ENCODE measurements at regions not wholly inside any gene's neighbourhood (a gene's known extent, or its start where the extent isn't known, plus 50 kb on each side); places are given as distances from the start of the nearest gene placed in this dataset.

DNA sequence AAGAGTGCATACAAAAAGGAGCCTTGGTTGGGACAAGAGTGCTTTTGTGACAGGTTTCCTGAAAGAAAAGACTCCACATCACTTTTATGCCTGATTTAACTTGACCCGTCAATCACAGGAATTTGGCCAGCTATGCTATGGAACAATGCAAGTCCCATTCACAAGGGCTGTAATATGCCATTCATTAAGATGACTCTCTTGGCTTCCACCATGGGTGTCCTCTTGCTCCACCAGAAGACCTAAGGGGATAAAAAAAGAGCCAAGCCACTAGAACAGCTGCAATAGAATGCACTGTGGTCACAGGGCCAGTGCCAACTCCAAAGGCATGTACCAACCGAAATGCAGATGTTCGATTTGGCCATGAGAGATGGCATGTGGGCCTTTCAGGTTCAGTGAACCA, 480.1 kb upstream of the MPDZ start:
- DNase-seq (ENCODE audit: low read depth, low spot score): peak; percentile 20

GRCh38 chr9:13758936-13759335, 479.4 kb upstream of the MPDZ start:
- DNase-seq (ENCODE audit: low read depth, low spot score): no peak

GRCh38 chr9:13756943-13757342, 477.5 kb upstream of the MPDZ start:
- DNase-seq (ENCODE audit: low read depth, low spot score): no peak

- DNase-seq (ENCODE audit: low read depth, low spot score): peak; percentile 36
These were observed 476.1 kb upstream of the MPDZ start for GRCh38 chr9:13755551-13755950.

GRCh38 chr9:13750639-13751038, 471.1 kb upstream of the MPDZ start:
- no peak for DNase-seq (ENCODE audit: low read depth, low spot score)

GRCh38 chr9:13750061-13750460, 470.6 kb upstream of the MPDZ start:
- DNase-seq (ENCODE audit: low read depth, low spot score): peak; percentile 96

GRCh38 chr9:13746876-13747275, 467.4 kb upstream of the MPDZ start:
- DNase-seq (ENCODE audit: low read depth, low spot score): no peak

DNA sequence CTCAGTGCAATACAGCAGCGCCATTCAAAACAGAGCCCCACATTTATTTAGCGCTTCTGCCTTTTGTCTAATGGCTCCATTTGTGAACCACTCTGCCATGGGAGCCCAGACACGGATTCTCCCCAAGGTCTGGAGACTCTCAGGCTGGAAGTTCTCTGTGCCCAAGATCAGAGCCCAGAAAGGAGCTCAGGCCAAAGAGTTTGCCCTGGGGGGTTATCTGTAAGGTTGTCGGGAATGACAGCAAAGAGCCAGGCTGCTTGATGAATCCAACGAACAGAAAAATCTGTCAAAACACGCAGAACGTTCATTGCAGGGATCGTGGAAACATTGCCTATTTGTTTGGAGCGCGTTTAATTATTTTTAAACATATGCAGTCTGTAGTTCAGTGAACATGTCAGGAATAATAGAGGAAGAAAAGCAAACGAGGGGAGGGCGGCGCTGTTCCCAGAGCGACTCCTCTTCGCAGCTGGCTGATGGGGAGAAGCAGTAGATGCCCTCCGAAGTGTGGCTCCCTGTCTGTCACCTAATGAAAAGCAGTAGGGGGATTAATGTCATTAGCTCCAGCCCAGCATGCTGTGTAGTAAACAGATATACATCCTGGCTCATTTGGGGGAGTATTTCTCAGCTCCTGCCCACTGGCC, 464.9 kb upstream of the MPDZ start:
- peak; percentile 18 for DNase-seq (ENCODE audit: low read depth, low spot score)

GRCh38 chr9:13737885-13738284, 458.4 kb upstream of the MPDZ start:
- no peak for DNase-seq (ENCODE audit: low read depth, low spot score)

- DNase-seq (ENCODE audit: low read depth, low spot score): no peak
These were observed 455.7 kb upstream of the MPDZ start for GRCh38 chr9:13735181-13735580.

DNA sequence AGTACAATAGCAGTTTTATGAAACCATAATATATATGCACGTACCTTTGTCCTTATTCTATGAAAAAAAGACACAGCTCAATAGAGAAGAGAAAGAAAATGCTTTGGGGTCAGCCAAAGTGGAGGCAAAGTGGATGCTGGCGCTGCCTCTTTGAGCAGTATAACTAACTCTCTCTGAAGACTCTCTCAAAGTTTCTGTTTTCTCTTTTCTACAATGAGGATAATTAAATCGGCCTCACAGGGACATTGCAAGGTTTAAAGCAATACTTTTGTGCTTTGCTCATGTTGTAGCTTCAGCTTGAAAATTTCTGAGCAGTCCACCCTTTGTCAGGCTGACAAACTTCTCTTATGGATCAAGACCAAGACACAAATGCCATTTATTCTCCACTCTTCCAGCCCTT, 455.1 kb upstream of the MPDZ start:
- DNase-seq (ENCODE audit: low read depth, low spot score): no peak

DNA sequence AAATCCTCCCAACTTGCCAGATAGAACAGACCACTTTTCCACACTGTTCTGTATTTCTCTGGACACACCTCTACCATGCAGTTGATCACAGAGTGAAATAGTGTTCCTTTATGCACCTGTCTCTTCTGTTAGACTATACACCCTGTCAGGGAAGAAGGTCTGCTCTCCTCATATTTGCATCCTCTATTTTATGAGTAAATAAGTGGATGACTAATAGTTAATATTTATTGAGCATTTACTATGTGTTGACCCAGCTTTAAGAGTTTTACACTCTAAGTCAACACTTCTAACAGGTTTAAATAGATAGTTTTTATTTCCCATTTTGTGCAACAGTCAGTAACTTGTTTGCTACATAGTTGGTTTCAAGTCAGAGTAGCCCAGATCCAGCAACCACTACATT, 452.8 kb upstream of the MPDZ start:
- no peak for DNase-seq (ENCODE audit: low read depth, low spot score)

DNA sequence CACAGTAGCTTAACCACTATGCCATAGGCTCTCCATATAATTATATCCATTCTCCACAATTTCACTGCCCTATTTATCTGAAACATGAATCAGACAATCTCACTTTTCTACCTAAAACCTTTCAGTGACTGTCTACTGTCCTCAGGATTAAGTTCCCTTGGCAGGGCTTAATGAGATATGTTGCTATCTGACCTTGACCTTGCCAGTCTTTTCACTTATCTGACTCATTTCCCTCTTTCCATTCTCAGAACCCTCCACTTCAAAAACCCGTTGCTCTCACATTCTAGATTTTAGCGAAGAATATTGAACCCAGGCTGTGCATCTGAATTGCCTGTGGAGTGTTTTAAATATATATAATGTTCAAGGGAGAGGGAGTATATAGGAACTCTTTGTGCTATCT, 452.1 kb upstream of the MPDZ start:
- no peak for DNase-seq (ENCODE audit: low read depth, low spot score)

- no peak for DNase-seq (ENCODE audit: low read depth, low spot score)
These were observed 450.5 kb upstream of the MPDZ start for GRCh38 chr9:13729955-13730354.

DNA sequence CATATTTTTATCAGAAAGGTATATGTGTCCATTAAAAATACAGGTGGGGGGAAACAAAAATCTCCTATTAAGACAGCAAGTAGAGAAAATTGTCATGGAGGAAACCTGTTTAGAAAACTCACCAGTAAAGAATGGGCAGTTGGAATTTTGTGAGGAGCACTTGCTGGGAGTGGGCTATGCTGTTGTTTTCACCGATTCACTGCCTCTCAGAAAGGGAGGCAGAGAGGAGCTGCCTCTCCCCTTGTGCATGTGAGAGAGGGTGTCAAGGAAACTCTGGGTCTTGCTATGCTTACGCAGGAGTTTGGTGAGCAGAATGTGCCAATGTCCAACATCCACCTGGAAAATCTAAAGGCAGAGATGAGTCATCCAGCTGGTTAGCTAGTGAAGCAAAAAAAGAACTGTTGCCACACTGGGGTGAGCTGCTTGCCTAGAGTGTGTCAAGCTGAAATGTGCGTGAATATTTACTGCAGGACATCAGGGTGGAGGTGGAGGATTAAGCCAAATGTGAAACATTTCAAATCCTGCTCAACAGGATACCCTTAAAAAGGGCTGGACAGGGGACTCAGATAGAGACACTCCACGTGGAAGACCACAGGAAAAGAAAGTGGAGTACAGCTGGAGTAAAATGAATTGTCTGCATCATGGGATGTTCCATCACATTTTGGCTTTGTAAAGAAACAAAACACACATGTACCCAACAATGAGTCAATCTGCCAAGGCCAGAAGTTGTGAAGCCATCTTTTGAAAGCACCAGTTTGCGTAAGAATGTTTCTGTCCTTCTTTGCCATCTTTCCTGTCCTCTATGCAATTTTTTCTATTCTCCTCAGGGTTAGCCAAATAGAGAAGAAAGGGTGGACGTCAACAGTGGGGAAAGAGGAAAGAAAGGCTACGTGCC, 449.7 kb upstream of the MPDZ start:
- peak; percentile 54 for DNase-seq (ENCODE audit: low read depth, low spot score)

DNA sequence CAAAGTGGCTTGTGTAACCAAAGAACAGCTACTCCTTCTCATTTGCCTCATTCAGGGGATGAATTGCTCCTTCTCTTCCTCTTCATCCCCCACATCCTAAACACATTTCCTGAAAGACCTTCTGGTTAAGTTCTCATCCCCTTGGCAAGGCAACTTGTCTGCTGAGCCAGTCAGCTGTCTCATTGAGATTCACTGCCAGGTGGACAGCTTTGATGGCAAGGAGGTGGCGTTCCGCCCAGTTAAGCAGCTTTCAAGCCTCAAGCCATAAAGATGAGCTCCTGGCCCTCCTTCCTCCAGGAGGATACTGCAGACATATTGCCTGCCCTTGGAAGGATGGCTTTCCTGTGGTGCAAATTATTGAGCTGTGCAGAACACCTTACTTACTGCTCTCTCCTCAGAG, 448.6 kb upstream of the MPDZ start:
- DNase-seq (ENCODE audit: low read depth, low spot score): no peak

DNA sequence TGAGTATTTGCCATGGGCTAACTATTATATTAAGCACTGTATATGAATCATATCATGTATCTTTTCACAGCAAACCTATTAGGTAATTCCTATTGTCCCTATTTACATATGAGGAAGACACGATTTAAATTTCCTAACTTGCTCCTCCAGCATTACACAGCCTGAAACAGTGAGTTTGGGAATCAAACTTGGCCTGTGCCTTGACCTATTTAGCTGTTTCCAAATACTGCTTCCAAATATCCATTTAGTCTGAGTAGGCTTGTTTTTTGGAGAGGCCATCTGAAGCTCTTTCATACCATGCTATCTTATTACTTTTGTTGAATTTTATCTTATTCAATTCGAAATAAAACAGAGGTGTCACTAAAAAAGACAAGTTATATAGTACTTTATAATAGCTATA, 447.3 kb upstream of the MPDZ start:
- no peak for DNase-seq (ENCODE audit: low read depth, low spot score)

DNA sequence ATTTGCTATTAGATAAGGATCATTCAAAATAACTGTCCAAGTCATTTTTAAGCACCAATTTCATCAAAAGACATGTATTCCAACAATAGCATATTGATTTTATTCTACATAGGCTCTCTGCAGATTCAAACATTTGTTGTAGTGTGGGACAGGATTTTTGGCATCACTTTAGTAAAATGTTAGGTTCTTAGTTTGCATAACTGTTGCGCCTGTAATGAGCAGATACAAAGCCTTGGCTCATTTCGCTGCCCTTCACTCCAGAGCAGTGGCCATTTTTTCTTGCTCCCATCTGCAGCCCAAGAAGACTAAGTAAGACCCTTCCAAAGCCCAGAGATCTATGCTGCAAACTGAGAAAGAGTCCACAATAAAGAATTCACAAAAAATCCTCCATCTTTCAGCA, 446.0 kb upstream of the MPDZ start:
- no peak for DNase-seq (ENCODE audit: low read depth, low spot score)

- peak; percentile 20 for DNase-seq (ENCODE audit: low read depth, low spot score)
These were observed 442.2 kb upstream of the MPDZ start for GRCh38 chr9:13721481-13722235.

DNA sequence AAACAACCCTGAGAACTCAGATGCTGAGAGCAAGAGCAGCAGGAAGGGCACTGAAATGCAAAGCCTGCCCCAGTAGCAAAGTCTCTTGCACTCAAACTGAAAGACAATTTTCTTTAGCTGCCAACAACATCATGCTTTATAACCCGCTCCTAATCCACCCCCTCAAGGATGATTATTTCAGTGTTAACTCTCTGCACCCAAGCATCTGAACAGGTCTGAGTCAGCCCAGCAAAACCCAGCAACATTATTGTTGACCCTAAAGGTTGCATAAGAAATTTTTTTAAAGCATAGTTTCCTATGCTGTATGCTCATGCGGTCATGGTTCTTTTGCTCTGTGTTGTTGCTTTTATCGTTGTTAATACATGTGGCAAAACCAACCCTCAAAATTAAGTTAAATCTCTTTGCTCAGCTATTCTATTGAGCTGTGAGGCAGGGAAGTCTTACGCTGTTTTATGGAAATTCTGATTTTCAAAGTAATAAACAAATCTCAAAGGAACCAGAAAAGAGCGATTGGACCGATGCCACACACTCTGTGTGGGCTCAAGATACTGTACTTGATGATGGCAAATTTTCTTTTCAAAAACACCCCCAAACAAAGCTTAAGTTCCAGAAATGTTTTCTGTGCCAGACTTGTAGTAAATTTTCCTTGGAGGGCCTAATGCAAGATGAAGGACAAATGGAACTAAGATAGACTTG, 440.6 kb upstream of the MPDZ start:
- peak; percentile 39 for DNase-seq (ENCODE audit: low read depth, low spot score)

GRCh38 chr9:13719446-13719845, 440.0 kb upstream of the MPDZ start:
- peak; percentile 37 for DNase-seq (ENCODE audit: low read depth, low spot score)

GRCh38 chr9:13718539-13718938, 439.0 kb upstream of the MPDZ start:
- peak; percentile 32 for DNase-seq (ENCODE audit: low read depth, low spot score)
